K562 (cell line): ENCODE measurements at regions not wholly inside any gene's neighbourhood (a gene's known extent, or its start where the extent isn't known, plus 50 kb on each side); places are given as distances from the start of the nearest gene placed in this dataset.

Experiments used
- IRF1 ChIP-seq: sonication (generic); formaldehyde crosslinking; IDR thresholded peaks from 2 replicates; pipeline ENCODE4 v1.8.0; 2022; ENCODE audit warnings: missing genetic modification reagents, mild to moderate bottlenecking, borderline replicate concordance
- POLR2A ChIP-seq: fragments of 450-650 bp; conservative IDR thresholded peaks from 2 replicates; pipeline ENCODE4 v1.6.1; 2016

GRCh38 chr11:112776834-112777233, 184.4 kb upstream of the NCAM1 start:
- TF ChIP-seq IRF1 (CRISPR knock-in tag) = no peak
- TF ChIP-seq POLR2A = no peak
